ENCODE measurements at regions not wholly inside any gene's neighbourhood (a gene's known extent, or its start where the extent isn't known, plus 50 kb on each side); places are given as distances from the start of the nearest gene placed in this dataset.

GRCh38 chr20:60715172-60715571 is 536.9 kb upstream of the CDH4 start:
- no peak overlapping the region for H3K4me3 ChIP-seq (ENCODE audit: low read depth, low read length)
- TF ChIP-seq CTCF (IDR thresholded peaks at IDR 0.05; ENCODE audit: insufficient read depth, low read depth, low read length), result no peak
- no peak for DNase-seq (ENCODE audit: low read depth)
- ChIA-PET POLR2A (no interaction called here), CTCF (no interaction called here)
- no peaks in the 10 kb centered on the region for H3K27me3 ChIP-seq (ENCODE audit: control insufficient read depth, insufficient read depth, low read length)
- no peaks in the 10 kb centered on the region for H3K36me3 ChIP-seq (ENCODE audit: control insufficient read depth, insufficient read depth, low read length)

- Histone ChIP-seq H3K27me3 (ENCODE audit: control insufficient read depth, insufficient read depth, low read length) (no peaks in the 10 kb centered on the region), H3K4me3 (ENCODE audit: low read depth, low read length) (no peak overlapping the region), H3K36me3 (ENCODE audit: control insufficient read depth, insufficient read depth, low read length) (no peaks in the 10 kb centered on the region)
- POLR2A ChIA-PET, result no interaction called here
- CTCF ChIA-PET, result no interaction called here
- DNase-seq (ENCODE audit: low read depth), result no peak
- TF ChIP-seq CTCF (IDR thresholded peaks at IDR 0.05; ENCODE audit: insufficient read depth, low read depth, low read length), result no peak
These were observed 533.1 kb upstream of the CDH4 start for GRCh38 chr20:60718743-60719480.

GRCh38 chr20:60725311-60725906 is 526.7 kb upstream of the CDH4 start:
- Histone ChIP-seq H3K27me3 (ENCODE audit: control insufficient read depth, insufficient read depth, low read length) (no peaks in the 10 kb centered on the region), H3K36me3 (ENCODE audit: control insufficient read depth, insufficient read depth, low read length) (no peaks in the 10 kb centered on the region), H3K4me3 (ENCODE audit: low read depth, low read length) (no peak overlapping the region)
- CTCF ChIA-PET, result no interaction called here
- TF ChIP-seq CTCF (IDR thresholded peaks at IDR 0.05; ENCODE audit: insufficient read depth, low read depth, low read length), result no peak
- POLR2A ChIA-PET, result no interaction called here
- no peak for DNase-seq (ENCODE audit: low read depth)

GRCh38 chr20:60727425-60727824 is 524.6 kb upstream of the CDH4 start:
- Histone ChIP-seq H3K27me3 (ENCODE audit: control insufficient read depth, insufficient read depth, low read length) (no peaks in the 10 kb centered on the region), H3K4me3 (ENCODE audit: low read depth, low read length) (no peak overlapping the region), H3K36me3 (ENCODE audit: control insufficient read depth, insufficient read depth, low read length) (no peaks in the 10 kb centered on the region)
- CTCF ChIA-PET, result no interaction called here
- no peak for DNase-seq (ENCODE audit: low read depth)
- no peak for TF ChIP-seq CTCF (IDR thresholded peaks at IDR 0.05; ENCODE audit: insufficient read depth, low read depth, low read length)
- POLR2A ChIA-PET, result no interaction called here

- no peak for DNase-seq (ENCODE audit: low read depth)
- POLR2A ChIA-PET, result no interaction called here
- no peak for TF ChIP-seq CTCF (IDR thresholded peaks at IDR 0.05; ENCODE audit: insufficient read depth, low read depth, low read length)
- Histone ChIP-seq H3K36me3 (ENCODE audit: control insufficient read depth, insufficient read depth, low read length) (no peaks in the 10 kb centered on the region), H3K27me3 (ENCODE audit: control insufficient read depth, insufficient read depth, low read length) (no peaks in the 10 kb centered on the region), H3K4me3 (ENCODE audit: low read depth, low read length) (no peak overlapping the region)
- CTCF ChIA-PET, result no interaction called here
These were observed 523.4 kb upstream of the CDH4 start for GRCh38 chr20:60728705-60729104.
